Muscle layer of colon (tissue), 2 donors: ENCODE measurements at regions not wholly inside any gene's neighbourhood (a gene's known extent, or its start where the extent isn't known, plus 50 kb on each side); places are given as distances from the start of the nearest gene placed in this dataset.
"Not testable (repeated sequence)": the region's sequence is repeated elsewhere in the genome, so short reads cannot be mapped to it uniquely, and the experiment has no call there.

Source experiments
- H3K27ac ChIP-seq: one replicate; pipeline ENCODE4 v1.7.0; 2013; ENCODE audit warnings: low read depth, mild to moderate bottlenecking, low read length, moderate library complexity
- H3K27me3 ChIP-seq, 2 donors: one replicate each; pipeline ENCODE4 v1.7.0; 2013; ENCODE audit warnings: low read length in 2 of 2, mild to moderate bottlenecking in 2 of 2; ENCODE audit not compliant: insufficient read depth in 2 of 2, control insufficient read depth in 1 of 2
- H3K36me3 ChIP-seq: one replicate; pipeline ENCODE4 v1.7.0; 2013; ENCODE audit warnings: mild to moderate bottlenecking, low read length; ENCODE audit not compliant: insufficient read depth
- H3K4me1 ChIP-seq: one replicate; pipeline ENCODE4 v1.7.0; 2013; ENCODE audit warnings: mild to moderate bottlenecking, low read length; ENCODE audit not compliant: insufficient read depth
- H3K4me3 ChIP-seq, 2 donors: one replicate each; pipeline ENCODE4 v1.7.0; 2013; ENCODE audit warnings: low read length in 2 of 2, low read depth in 1 of 2, mild to moderate bottlenecking in 1 of 2, moderate library complexity in 1 of 2
- H3K9ac ChIP-seq: one replicate; pipeline ENCODE4 v1.7.0; 2013; ENCODE audit warnings: low read length
- H3K9me3 ChIP-seq: one replicate; pipeline ENCODE4 v1.7.0; 2013; ENCODE audit warnings: mild to moderate bottlenecking, low read length
- donor health status: abdominal sarcoma.
- donor health status: Adenocarcinoma of cecum.

GRCh38 chr21:17676930-17677329, 64.2 kb upstream of the BTG3 start:
- not testable (repeated sequence) for H3K9ac ChIP-seq, H3K36me3 ChIP-seq, H3K4me1 ChIP-seq, H3K27me3 ChIP-seq, H3K4me3 ChIP-seq, H3K9me3 ChIP-seq, H3K27ac ChIP-seq

- no peaks in the 10 kb centered on the region for H3K9me3 ChIP-seq
- H3K9ac ChIP-seq = no peak overlapping the region
- no peaks in the 10 kb centered on the region for H3K36me3 ChIP-seq
- no peaks in the 10 kb centered on the region for H3K4me1 ChIP-seq
- no peak overlapping the region for H3K4me3 ChIP-seq
- H3K27me3 ChIP-seq = no peaks in the 10 kb centered on the region
- no peak overlapping the region for H3K27ac ChIP-seq
Observed at GRCh38 chr21:17674106-17674505, 61.4 kb upstream of the BTG3 start.

GRCh38 chr21:17673261-17674020, 60.7 kb upstream of the BTG3 start:
- H3K27me3 ChIP-seq = no peaks in the 10 kb centered on the region
- H3K4me3 ChIP-seq = no peak overlapping the region
- H3K9me3 ChIP-seq = no peaks in the 10 kb centered on the region
- no peak overlapping the region for H3K9ac ChIP-seq
- no peaks in the 10 kb centered on the region for H3K4me1 ChIP-seq
- no peak overlapping the region for H3K27ac ChIP-seq
- no peaks in the 10 kb centered on the region for H3K36me3 ChIP-seq

GRCh38 chr21:17671733-17672132, 59.0 kb upstream of the BTG3 start:
- H3K9me3 ChIP-seq = no peaks in the 10 kb centered on the region
- no peak overlapping the region for H3K4me3 ChIP-seq
- no peaks in the 10 kb centered on the region for H3K36me3 ChIP-seq
- H3K9ac ChIP-seq = no peak overlapping the region
- no peak overlapping the region for H3K27ac ChIP-seq
- no peaks in the 10 kb centered on the region for H3K4me1 ChIP-seq
- H3K27me3 ChIP-seq = no peaks in the 10 kb centered on the region

- no peak overlapping the region for H3K27ac ChIP-seq
- no peaks in the 10 kb centered on the region for H3K27me3 ChIP-seq
- H3K9ac ChIP-seq = no peak overlapping the region
- H3K4me1 ChIP-seq = no peaks in the 10 kb centered on the region
- H3K4me3 ChIP-seq = no peak overlapping the region
- H3K36me3 ChIP-seq = no peaks in the 10 kb centered on the region
- H3K9me3 ChIP-seq = no peaks in the 10 kb centered on the region
Observed at GRCh38 chr21:17668479-17669140, 55.9 kb upstream of the BTG3 start.

GRCh38 chr21:17667256-17667655, 54.6 kb upstream of the BTG3 start:
- H3K27me3 ChIP-seq = no peaks in the 10 kb centered on the region
- no peak overlapping the region for H3K27ac ChIP-seq
- no peaks in the 10 kb centered on the region for H3K4me1 ChIP-seq
- H3K36me3 ChIP-seq = no peaks in the 10 kb centered on the region
- H3K9me3 ChIP-seq = no peaks in the 10 kb centered on the region
- no peak overlapping the region for H3K4me3 ChIP-seq
- no peak overlapping the region for H3K9ac ChIP-seq
